Activated CD4-positive, alpha-beta memory T cell treated with anti-CD3 and anti-CD28 coated beads for 36 hours (primary cell): ENCODE measurements at regions not wholly inside any gene's neighbourhood (a gene's known extent, or its start where the extent isn't known, plus 50 kb on each side); places are given as distances from the start of the nearest gene placed in this dataset.

Experiments used
- CTCF ChIA-PET: fragments of 350-600 bp; sonication (Branson Sonifier 250); formaldehyde crosslinking; loops from one replicate; lab custom pipeline; 2021; ENCODE audit warnings: antibody characterized with exemption, inconsistent platforms; lab: Charles Lee
- POLR2A ChIA-PET: fragments of 350-600 bp; sonication (Branson Sonifier 250); formaldehyde crosslinking; loops from one replicate; lab custom pipeline; 2021; ENCODE audit warnings: antibody characterized with exemption; lab: Charles Lee
- DNase-seq: peaks from one replicate; pipeline ENCODE4 v3.0.0-alpha.2; 2020
- H3K27ac Mint-ChIP-seq: one replicate; pipeline ENCODE4 v1.8.0; 2021; ENCODE audit warnings: mixed read lengths
- H3K27me3 Mint-ChIP-seq: one replicate; pipeline ENCODE4 v1.8.0; 2021; ENCODE audit warnings: mixed read lengths
- H3K36me3 Mint-ChIP-seq: one replicate; pipeline ENCODE4 v1.8.0; 2021; ENCODE audit warnings: mixed read lengths
- H3K4me1 Mint-ChIP-seq: one replicate; pipeline ENCODE4 v1.8.0; 2021; ENCODE audit warnings: low read depth, mixed read lengths
- H3K4me3 Mint-ChIP-seq: one replicate; pipeline ENCODE4 v1.8.0; 2021; ENCODE audit warnings: mild to moderate bottlenecking, mixed read lengths
- H3K9me3 Mint-ChIP-seq: one replicate; pipeline ENCODE4 v1.8.0; 2021; ENCODE audit warnings: mixed read lengths
- intact Hi-C: fragments of 100-400 bp; cut with micrococcal nuclease; formaldehyde crosslinking; loops from one replicate; pipeline ENCODE4 v1.15.1; 2023

- POLR2A ChIA-PET: no interaction called here
- no peak overlapping the region for H3K27ac Mint-ChIP-seq
- CTCF ChIA-PET: no interaction called here
- intact Hi-C loops: no loop called here
- no peak for DNase-seq
- H3K36me3 Mint-ChIP-seq: no peaks in the 10 kb centered on the region
- H3K4me3 Mint-ChIP-seq: no peak overlapping the region
- H3K9me3 Mint-ChIP-seq: no peaks in the 10 kb centered on the region
- peaks cover 2% of the 10 kb centered on the region for H3K4me1 Mint-ChIP-seq
- peaks cover 2% of the 10 kb centered on the region for H3K27me3 Mint-ChIP-seq
These were observed 186.1 kb downstream of the ZNF365 start for GRCh38 chr10:62560201-62560819.

- Mint-ChIP-seq H3K27ac (no peak overlapping the region), H3K4me3 (no peak overlapping the region), H3K36me3 (no peaks in the 10 kb centered on the region), H3K9me3 (no peaks in the 10 kb centered on the region), H3K27me3 (peaks cover 2% of the 10 kb centered on the region), H3K4me1 (peaks cover 2% of the 10 kb centered on the region)
- intact Hi-C loops: no loop called here
- no peak for DNase-seq
- POLR2A ChIA-PET: no interaction called here
- CTCF ChIA-PET: no interaction called here
These were observed 187.0 kb downstream of the ZNF365 start for GRCh38 chr10:62561151-62561550.

- Mint-ChIP-seq H3K4me1 (peaks cover 2% of the 10 kb centered on the region), H3K9me3 (no peaks in the 10 kb centered on the region), H3K36me3 (no peaks in the 10 kb centered on the region), H3K27ac (no peak overlapping the region), H3K27me3 (peaks cover 2% of the 10 kb centered on the region), H3K4me3 (no peak overlapping the region)
- intact Hi-C loops: no loop called here
- no peak for DNase-seq
- POLR2A ChIA-PET: no interaction called here
- CTCF ChIA-PET: interaction anchor here (0.7 kb wide), 1 partner anchor 12 kb away, joined by 3 read pairs; no protein-coding TSS in a partner anchor
These were observed 187.9 kb downstream of the ZNF365 start for GRCh38 chr10:62562101-62562500.

DNA sequence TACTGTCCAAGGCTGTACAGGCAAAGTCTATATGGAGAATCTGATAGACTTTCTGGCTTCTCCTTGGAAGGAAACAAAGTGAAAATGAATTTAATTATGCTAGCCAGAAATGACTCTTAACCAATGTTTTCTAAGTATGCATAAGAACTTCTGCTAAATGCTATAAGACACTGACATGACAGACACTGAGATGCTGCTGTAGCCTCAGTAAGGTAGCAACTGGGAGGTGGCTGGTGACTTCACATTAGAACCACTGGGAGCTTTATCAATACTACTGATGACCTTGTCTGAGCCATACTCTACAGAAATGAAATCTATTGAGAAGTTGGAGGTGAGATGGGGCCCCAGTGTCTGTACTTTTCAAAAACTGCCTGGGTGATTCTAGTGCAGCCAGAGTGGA lies 188.6 kb downstream of the ZNF365 start:
- no peaks in the 10 kb centered on the region for H3K9me3 Mint-ChIP-seq
- ChIA-PET POLR2A (no interaction called here), CTCF (interaction anchor here (0.7 kb wide), 1 partner anchor 11 kb away, joined by 3 read pairs; no protein-coding TSS in a partner anchor)
- no peak overlapping the region for H3K4me3 Mint-ChIP-seq
- H3K27ac Mint-ChIP-seq: no peak overlapping the region
- H3K4me1 Mint-ChIP-seq: peaks cover 2% of the 10 kb centered on the region
- no peaks in the 10 kb centered on the region for H3K36me3 Mint-ChIP-seq
- intact Hi-C loops: no loop called here
- H3K27me3 Mint-ChIP-seq: peaks cover 2% of the 10 kb centered on the region
- DNase-seq: no peak

- Mint-ChIP-seq H3K4me1 (no peaks in the 10 kb centered on the region), H3K27ac (no peak overlapping the region), H3K36me3 (no peaks in the 10 kb centered on the region), H3K4me3 (no peak overlapping the region), H3K27me3 (peaks cover 11% of the 10 kb centered on the region), H3K9me3 (no peaks in the 10 kb centered on the region)
- intact Hi-C loops: no loop called here
- POLR2A ChIA-PET: no interaction called here
- DNase-seq: no peak
- CTCF ChIA-PET: interaction anchor here (0.6 to 0.7 kb wide), 2 partner anchors 11 to 498 kb away, joined by 3 read pairs; no protein-coding TSS in a partner anchor
These were observed 199.8 kb downstream of the ZNF365 start for GRCh38 chr10:62573929-62574328.

GRCh38 chr10:62577076-62577475 lies 202.9 kb downstream of the ZNF365 start:
- H3K4me1 Mint-ChIP-seq: no peaks in the 10 kb centered on the region
- peaks cover 11% of the 10 kb centered on the region for H3K27me3 Mint-ChIP-seq
- H3K4me3 Mint-ChIP-seq: no peak overlapping the region
- H3K36me3 Mint-ChIP-seq: no peaks in the 10 kb centered on the region
- H3K27ac Mint-ChIP-seq: no peak overlapping the region
- H3K9me3 Mint-ChIP-seq: no peaks in the 10 kb centered on the region
- CTCF ChIA-PET: interaction anchor here (1.6 kb wide), 1 partner anchor 17 kb away, joined by 6 read pairs; no protein-coding TSS in a partner anchor
- intact Hi-C loops: no loop called here
- POLR2A ChIA-PET: no interaction called here
- no peak for DNase-seq

- Mint-ChIP-seq H3K9me3 (no peaks in the 10 kb centered on the region), H3K27ac (no peak overlapping the region), H3K4me1 (no peaks in the 10 kb centered on the region), H3K4me3 (no peak overlapping the region), H3K27me3 (peaks cover 11% of the 10 kb centered on the region), H3K36me3 (no peaks in the 10 kb centered on the region)
- POLR2A ChIA-PET: no interaction called here
- intact Hi-C loops: no loop called here
- CTCF ChIA-PET: interaction anchor here (1.0 to 1.6 kb wide), 2 partner anchors 17 to 140 kb away, joined by 3 to 6 read pairs; no protein-coding TSS in a partner anchor
- no peak for DNase-seq
These were observed 203.6 kb downstream of the ZNF365 start for GRCh38 chr10:62577666-62578291.

- Mint-ChIP-seq H3K4me3 (no peak overlapping the region), H3K9me3 (no peaks in the 10 kb centered on the region), H3K27me3 (peaks cover 11% of the 10 kb centered on the region), H3K4me1 (no peaks in the 10 kb centered on the region), H3K36me3 (no peaks in the 10 kb centered on the region), H3K27ac (no peak overlapping the region)
- no peak for DNase-seq
- POLR2A ChIA-PET: no interaction called here
- CTCF ChIA-PET: interaction anchor here (1.0 to 1.6 kb wide), 2 partner anchors 16 to 141 kb away, joined by 3 to 6 read pairs; no protein-coding TSS in a partner anchor
- intact Hi-C loops: no loop called here
These were observed 204.1 kb downstream of the ZNF365 start for GRCh38 chr10:62578301-62578700.

- DNase-seq: no peak
- H3K27ac Mint-ChIP-seq: no peak overlapping the region
- no peaks in the 10 kb centered on the region for H3K9me3 Mint-ChIP-seq
- ChIA-PET CTCF (no interaction called here), POLR2A (no interaction called here)
- intact Hi-C loops: no loop called here
- peaks cover 11% of the 10 kb centered on the region for H3K27me3 Mint-ChIP-seq
- no peak overlapping the region for H3K4me3 Mint-ChIP-seq
- H3K4me1 Mint-ChIP-seq: no peaks in the 10 kb centered on the region
- no peaks in the 10 kb centered on the region for H3K36me3 Mint-ChIP-seq
These were observed 204.7 kb downstream of the ZNF365 start for GRCh38 chr10:62578916-62579315.

- intact Hi-C loops: no loop called here
- ChIA-PET POLR2A (no interaction called here), CTCF (interaction anchor here (0.6 kb wide), 1 partner anchor 498 kb away, joined by 3 read pairs; no protein-coding TSS in a partner anchor)
- H3K9me3 Mint-ChIP-seq: no peaks in the 10 kb centered on the region
- H3K4me1 Mint-ChIP-seq: no peaks in the 10 kb centered on the region
- no peak for DNase-seq
- no peaks in the 10 kb centered on the region for H3K36me3 Mint-ChIP-seq
- H3K27ac Mint-ChIP-seq: no peak overlapping the region
- H3K4me3 Mint-ChIP-seq: no peak overlapping the region
- H3K27me3 Mint-ChIP-seq: peaks cover 3% of the 10 kb centered on the region
These were observed 206.2 kb downstream of the ZNF365 start for GRCh38 chr10:62580396-62580795.

GRCh38 chr10:62581351-62581750 lies 207.2 kb downstream of the ZNF365 start:
- no peak overlapping the region for H3K27ac Mint-ChIP-seq
- H3K4me3 Mint-ChIP-seq: no peak overlapping the region
- H3K9me3 Mint-ChIP-seq: no peaks in the 10 kb centered on the region
- H3K27me3 Mint-ChIP-seq: peaks cover 2% of the 10 kb centered on the region
- no peak for DNase-seq
- intact Hi-C loops: no loop called here
- no peaks in the 10 kb centered on the region for H3K4me1 Mint-ChIP-seq
- no peaks in the 10 kb centered on the region for H3K36me3 Mint-ChIP-seq
- ChIA-PET POLR2A (no interaction called here), CTCF (interaction anchor here (0.6 to 1.5 kb wide), 2 partner anchors 27 to 144 kb away, joined by 3 to 4 read pairs; no protein-coding TSS in a partner anchor)

DNA sequence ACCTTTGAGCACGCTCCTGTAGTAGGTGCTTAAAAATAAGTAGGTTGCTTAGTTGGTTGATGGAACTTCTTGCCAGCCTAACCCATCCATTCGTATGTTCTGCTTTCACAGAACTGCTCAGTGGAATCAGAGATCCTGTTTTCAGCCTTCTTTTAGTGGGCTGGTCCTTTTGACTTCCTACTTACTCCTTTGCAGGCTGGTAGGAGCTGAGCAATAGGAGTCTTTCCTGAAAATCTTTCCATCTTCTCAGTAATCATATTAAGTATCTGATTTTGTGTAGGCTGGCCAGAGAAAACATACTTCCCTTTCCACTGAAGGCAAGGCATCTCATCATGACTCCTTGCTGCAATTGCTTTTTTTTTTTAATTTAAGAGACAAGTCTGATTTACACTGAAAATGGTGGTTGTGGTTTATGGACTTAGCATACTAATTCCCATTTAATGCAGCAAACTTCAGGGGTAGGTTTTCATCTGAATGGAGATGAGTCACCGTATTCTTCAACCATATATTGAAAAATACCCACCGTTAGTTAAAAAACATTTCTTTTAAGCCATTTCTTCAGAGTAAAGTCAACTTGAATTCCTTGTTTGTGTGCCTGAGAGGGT lies 208.0 kb downstream of the ZNF365 start:
- H3K4me3 Mint-ChIP-seq: no peak overlapping the region
- ChIA-PET POLR2A (no interaction called here), CTCF (interaction anchor here (1.5 kb wide), 1 partner anchor 145 kb away, joined by 4 read pairs; no protein-coding TSS in a partner anchor)
- H3K36me3 Mint-ChIP-seq: no peaks in the 10 kb centered on the region
- no peak overlapping the region for H3K27ac Mint-ChIP-seq
- no peaks in the 10 kb centered on the region for H3K27me3 Mint-ChIP-seq
- H3K9me3 Mint-ChIP-seq: no peaks in the 10 kb centered on the region
- H3K4me1 Mint-ChIP-seq: no peaks in the 10 kb centered on the region
- intact Hi-C loops: no loop called here
- no peak for DNase-seq
